ENCODE measurements at regions not wholly inside any gene's neighbourhood (a gene's known extent, or its start where the extent isn't known, plus 50 kb on each side); places are given as distances from the start of the nearest gene placed in this dataset.

- Histone ChIP-seq H2AK9ac (replicated peaks; ENCODE audit: low read depth, low read length, poor library complexity) (no peak overlapping the region), H3K56ac (ENCODE audit: extremely low read depth, insufficient read depth, low read length) (no peak overlapping the region), H3K4me1 (ENCODE audit: control insufficient read depth, insufficient read depth, low read length) (no peaks in the 10 kb centered on the region), H2BK20ac (ENCODE audit: low read depth, low read length) (no peak overlapping the region), H3K9ac (ENCODE audit: low read depth, low read length) (no peak overlapping the region), H3K14ac (replicated peaks; ENCODE audit: low read depth, low read length) (no peak overlapping the region), H3K27ac (ENCODE audit: insufficient read depth, low read length) (no peak overlapping the region), H2BK15ac (ENCODE audit: low read depth, low read length) (no peak overlapping the region), H3K9me1 (ENCODE audit: insufficient read depth, low read length) (no peaks in the 10 kb centered on the region), H4K91ac (ENCODE audit: insufficient read depth, low read depth, low read length) (no peak overlapping the region), H3K4ac (ENCODE audit: low read depth, low read length) (no peak overlapping the region), H3K27me3 (ENCODE audit: control insufficient read depth, insufficient read depth, low read length) (no peaks in the 10 kb centered on the region), H4K20me1 (ENCODE audit: insufficient read depth, low read length) (no peaks in the 10 kb centered on the region), H4K5ac (ENCODE audit: low read depth, low read length) (no peak overlapping the region), H2AK5ac (ENCODE audit: low read depth, low read length) (no peak overlapping the region), H3K18ac (ENCODE audit: low read depth, low read length) (no peak overlapping the region), H4K8ac (ENCODE audit: low read depth in 2 of 2, low read length in 2 of 2) (no peak overlapping the region), H2BK120ac (ENCODE audit: low read depth, low read length) (no peak overlapping the region), H3K79me1 (ENCODE audit: low read depth in 1 of 2, low read length in 2 of 2) (no peaks in the 10 kb centered on the region), H3K36me3 (ENCODE audit: control insufficient read depth, insufficient read depth, low read length) (no peaks in the 10 kb centered on the region), H2BK5ac (ENCODE audit: low read depth, low read length, poor library complexity, severe bottlenecking) (no peak overlapping the region), H3K23ac (ENCODE audit: low read depth, low read length) (no peak overlapping the region), H3K4me2 (ENCODE audit: low read depth, low read length) (no peak overlapping the region), H3K4me3 (ENCODE audit: insufficient read depth, low read depth, low read length) (no peak overlapping the region), H2AFZ (replicated peaks; ENCODE audit: low read length, poor library complexity) (no peak overlapping the region), H3K9me3 (ENCODE audit: control insufficient read depth, insufficient read depth, low read length) (peaks cover 8% of the 10 kb centered on the region)
- no peak for TF ChIP-seq POLR2A (IDR thresholded peaks at IDR 0.05; ENCODE audit: low read depth, low read length)
- TF ChIP-seq SMC3 (IDR thresholded peaks at IDR 0.05; ENCODE audit: low read depth, low read length) = no peak
- TF ChIP-seq CEBPB (IDR thresholded peaks at IDR 0.05; ENCODE audit: low read depth, low read length) = no peak
- no peak for TF ChIP-seq RAD21 (IDR thresholded peaks at IDR 0.05; ENCODE audit: low read length)
- no peak for TF ChIP-seq CHD1 (IDR thresholded peaks at IDR 0.05; ENCODE audit: low read depth, low read length)
- dilution Hi-C loops (cut with HindIII; ENCODE audit: low sequenced_read_pairs, unreplicated experiment) = no loop called here
- ChIA-PET CTCF (no interaction called here), POLR2A (ENCODE audit: unreplicated experiment) (no interaction called here)
- WGBS, 2 experiments (ENCODE audit: extremely low coverage in 2 of 2, insufficient read length in 1 of 2) = no CpG with 5 or more reads among the region's 2 CpGs
- in situ Hi-C loops (cut with MboI; ENCODE audit: low sequenced_read_pairs) = no loop called here
- no peak for ATAC-seq (ENCODE audit: low read depth)
- DNase-seq = no peak
- no TSS peak for BruUV-seq (replicated peaks)
- intact Hi-C loops (cut with micrococcal nuclease) = no loop called here
These were observed 489.9 kb downstream of the NXPH1 start for GRCh38 chr7:8923164-8923806.

Data from IMR-90 (cell line).